Ovary (tissue), 3 donors: ENCODE measurements at regions not wholly inside any gene's neighbourhood (a gene's known extent, or its start where the extent isn't known, plus 50 kb on each side); places are given as distances from the start of the nearest gene placed in this dataset.

Source experiments
- EP300 ChIP-seq: sonication (generic); formaldehyde crosslinking; IDR thresholded peaks from one replicate; pipeline ENCODE4 v1.6.1; 2017; ENCODE audit warnings: antibody characterized with exemption
- POLR2A ChIP-seq: fragments of 450-650 bp; IDR thresholded peaks from one replicate; pipeline ENCODE4 v1.6.1; 2017; ENCODE audit warnings: antibody characterized with exemption, mild to moderate bottlenecking, moderate library complexity
- TF ChIP-seq, protein P1 (sequence below), 3 donors: fragments of 450-650 bp in 2 of 3; fragments of 200-600 bp in 1 of 3; IDR thresholded peaks; one replicate each; pipeline versions ENCODE4 v1.5.1 to v1.8.0; 2016 to 2022; ENCODE audit warnings: antibody characterized with exemption in 3 of 3, mild to moderate bottlenecking in 1 of 3
- donor health status: DM: no; HTN: no; CAD: no.

DNA sequence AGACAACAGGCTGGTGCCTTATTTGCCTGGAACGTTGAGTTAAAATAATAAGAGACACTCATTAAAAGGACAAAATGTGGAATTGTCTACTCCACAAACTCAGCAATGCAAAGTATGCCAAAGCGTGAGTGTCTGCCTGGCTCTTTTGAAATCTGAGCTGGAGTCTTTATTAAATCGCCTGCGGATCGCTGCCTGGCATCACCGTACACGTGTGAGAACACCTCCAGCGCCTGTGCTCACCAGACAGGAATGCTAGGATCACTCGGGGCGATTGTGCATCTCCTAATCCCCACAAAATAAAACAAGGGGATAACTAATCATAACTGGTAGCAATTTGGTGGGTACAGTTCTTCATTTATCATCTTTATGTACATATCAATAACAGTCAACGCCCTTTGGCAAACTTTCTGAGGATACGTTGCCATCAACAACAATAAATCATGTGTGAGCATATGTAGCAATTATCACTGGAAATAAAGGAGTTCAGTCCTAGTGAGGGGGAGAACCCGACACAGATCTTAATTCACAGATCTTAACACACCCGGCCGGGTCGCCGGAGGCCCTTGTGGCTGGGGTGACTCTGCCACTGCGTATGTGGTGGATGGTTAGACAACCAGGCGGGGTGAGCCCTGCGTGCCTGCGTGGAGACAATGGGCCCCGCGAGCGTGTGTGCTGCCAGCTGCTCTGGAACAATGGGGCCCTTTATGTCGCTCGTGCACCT lies 284.9 kb upstream of the IRX1 start:
- TF ChIP-seq, protein P1, sequence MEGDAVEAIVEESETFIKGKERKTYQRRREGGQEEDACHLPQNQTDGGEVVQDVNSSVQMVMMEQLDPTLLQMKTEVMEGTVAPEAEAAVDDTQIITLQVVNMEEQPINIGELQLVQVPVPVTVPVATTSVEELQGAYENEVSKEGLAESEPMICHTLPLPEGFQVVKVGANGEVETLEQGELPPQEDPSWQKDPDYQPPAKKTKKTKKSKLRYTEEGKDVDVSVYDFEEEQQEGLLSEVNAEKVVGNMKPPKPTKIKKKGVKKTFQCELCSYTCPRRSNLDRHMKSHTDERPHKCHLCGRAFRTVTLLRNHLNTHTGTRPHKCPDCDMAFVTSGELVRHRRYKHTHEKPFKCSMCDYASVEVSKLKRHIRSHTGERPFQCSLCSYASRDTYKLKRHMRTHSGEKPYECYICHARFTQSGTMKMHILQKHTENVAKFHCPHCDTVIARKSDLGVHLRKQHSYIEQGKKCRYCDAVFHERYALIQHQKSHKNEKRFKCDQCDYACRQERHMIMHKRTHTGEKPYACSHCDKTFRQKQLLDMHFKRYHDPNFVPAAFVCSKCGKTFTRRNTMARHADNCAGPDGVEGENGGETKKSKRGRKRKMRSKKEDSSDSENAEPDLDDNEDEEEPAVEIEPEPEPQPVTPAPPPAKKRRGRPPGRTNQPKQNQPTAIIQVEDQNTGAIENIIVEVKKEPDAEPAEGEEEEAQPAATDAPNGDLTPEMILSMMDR (IDR thresholded peaks at IDR 0.05) = no peak
- TF ChIP-seq POLR2A (no peak), EP300 (no peak)
